AG04450 (cell line): ENCODE measurements at regions not wholly inside any gene's neighbourhood (a gene's known extent, or its start where the extent isn't known, plus 50 kb on each side); places are given as distances from the start of the nearest gene placed in this dataset.

Source experiments
- CTCF ChIA-PET: fragments of 300-600, 350-600 bp; formaldehyde crosslinking; extraction: SDS; loops from one replicate; lab custom pipeline; 2022; ENCODE audit warnings: antibody characterized with exemption, inconsistent platforms; lab: Charles Lee
- POLR2A ChIA-PET: fragments of 350-600 bp; formaldehyde crosslinking; extraction: SDS; loops from one replicate; lab custom pipeline; 2021; ENCODE audit warnings: antibody characterized with exemption, inconsistent platforms; lab: Yijun Ruan, JAX
- DNase-seq: peaks from one replicate; pipeline ENCODE4 v3.0.0-alpha.2; 2011; ENCODE audit warnings: low read depth, low spot score
- H3K27ac ChIP-seq: one replicate; pipeline ENCODE4 v1.5.1; 2012; ENCODE audit warnings: low read depth, low read length, control low read depth
- H3K27me3 ChIP-seq: one replicate; pipeline ENCODE4 v1.6.0; 2012; ENCODE audit warnings: low read length; ENCODE audit not compliant: control insufficient read depth, insufficient read depth
- H3K4me3 ChIP-seq: 2 replicates; pipeline ENCODE4 v1.5.1; 2011; ENCODE audit warnings: mild to moderate bottlenecking, low read depth, low read length, control low read depth
- H3K9me3 ChIP-seq: 2 replicates; pipeline ENCODE4 v1.5.1; 2012; ENCODE audit warnings: low read length; ENCODE audit not compliant: control insufficient read depth, insufficient read depth
- CTCF ChIP-seq: IDR thresholded peaks from 2 replicates; pipeline ENCODE4 v1.5.1; 2011; ENCODE audit warnings: low read depth, low read length, control low read depth, inconsistent platforms

- Histone ChIP-seq H3K27ac (no peak overlapping the region), H3K4me3 (no peak overlapping the region), H3K9me3 (no peaks in the 10 kb centered on the region), H3K27me3 (no peaks in the 10 kb centered on the region)
- no peak for DNase-seq
- ChIA-PET POLR2A (no interaction called here), CTCF (no interaction called here)
- no peak for TF ChIP-seq CTCF
Observed at GRCh38 chr18:68499141-68499540, 215.8 kb downstream of the TMX3 start.

- Histone ChIP-seq H3K27ac (no peak overlapping the region), H3K27me3 (no peaks in the 10 kb centered on the region), H3K9me3 (no peaks in the 10 kb centered on the region), H3K4me3 (no peak overlapping the region)
- TF ChIP-seq CTCF: no peak
- ChIA-PET POLR2A (interaction anchor here (0.6 kb wide), 2 partner anchors 10 to 233 kb away, joined by 5 read pairs; no protein-coding TSS in a partner anchor), CTCF (interaction anchor here (1.5 kb wide), 1 partner anchor 125 kb away, joined by 3 read pairs; no protein-coding TSS in a partner anchor)
- DNase-seq: no peak
Observed at GRCh38 chr18:68498636-68499035, 216.3 kb downstream of the TMX3 start.

- no peak for TF ChIP-seq CTCF
- Histone ChIP-seq H3K27me3 (no peaks in the 10 kb centered on the region), H3K4me3 (no peak overlapping the region), H3K27ac (no peak overlapping the region), H3K9me3 (no peaks in the 10 kb centered on the region)
- DNase-seq: no peak
- CTCF ChIA-PET: interaction anchor here (1.5 kb wide), 1 partner anchor 125 kb away, joined by 3 read pairs; no protein-coding TSS in a partner anchor
- POLR2A ChIA-PET: interaction anchor here (0.6 kb wide), 2 partner anchors 9 to 233 kb away, joined by 5 read pairs; no protein-coding TSS in a partner anchor
Observed at GRCh38 chr18:68498185-68498584, 216.7 kb downstream of the TMX3 start.

GRCh38 chr18:68494802-68495581 is 219.9 kb downstream of the TMX3 start:
- Histone ChIP-seq H3K4me3 (no peak overlapping the region), H3K27me3 (no peaks in the 10 kb centered on the region), H3K9me3 (no peaks in the 10 kb centered on the region), H3K27ac (peak overlapping the region; percentile 77)
- peak; percentile 31 for TF ChIP-seq CTCF
- DNase-seq: peak; percentile 92
- ChIA-PET POLR2A (interaction anchor here (1.0 to 1.1 kb wide), 3 partner anchors 22 to 978 kb away, joined by 3 to 6 read pairs (median 4); no protein-coding TSS in a partner anchor), CTCF (no interaction called here)
